C4-2B (cell line): ENCODE measurements at regions not wholly inside any gene's neighbourhood (a gene's known extent, or its start where the extent isn't known, plus 50 kb on each side); places are given as distances from the start of the nearest gene placed in this dataset.
"Not testable (repeated sequence)": the region's sequence is repeated elsewhere in the genome, so short reads cannot be mapped to it uniquely, and the experiment has no call there.

Experiments
- H3K27ac ChIP-seq: fragments of 450-650 bp; 2 replicates; pipeline ENCODE4 v1.5.1; 2017
- CTCF ChIP-seq: fragments of 450-650 bp; conservative IDR thresholded peaks from 2 replicates; pipeline ENCODE4 v1.5.1; 2017; ENCODE audit warnings: mild to moderate bottlenecking
- ZFX ChIP-seq: fragments of 450-650 bp; IDR thresholded peaks from 2 replicates; pipeline ENCODE4 v1.6.1; 2017

GRCh38 chr20:43404878-43405277 lies 52.8 kb upstream of the SRSF6 start:
- TF ChIP-seq ZFX, result no peak
- peak; percentile 72 for TF ChIP-seq CTCF
- no peak overlapping the region for H3K27ac ChIP-seq

- H3K27ac ChIP-seq, result not testable (repeated sequence)
Measured at GRCh38 chr20:43400882-43401281, 56.8 kb upstream of the SRSF6 start.

DNA sequence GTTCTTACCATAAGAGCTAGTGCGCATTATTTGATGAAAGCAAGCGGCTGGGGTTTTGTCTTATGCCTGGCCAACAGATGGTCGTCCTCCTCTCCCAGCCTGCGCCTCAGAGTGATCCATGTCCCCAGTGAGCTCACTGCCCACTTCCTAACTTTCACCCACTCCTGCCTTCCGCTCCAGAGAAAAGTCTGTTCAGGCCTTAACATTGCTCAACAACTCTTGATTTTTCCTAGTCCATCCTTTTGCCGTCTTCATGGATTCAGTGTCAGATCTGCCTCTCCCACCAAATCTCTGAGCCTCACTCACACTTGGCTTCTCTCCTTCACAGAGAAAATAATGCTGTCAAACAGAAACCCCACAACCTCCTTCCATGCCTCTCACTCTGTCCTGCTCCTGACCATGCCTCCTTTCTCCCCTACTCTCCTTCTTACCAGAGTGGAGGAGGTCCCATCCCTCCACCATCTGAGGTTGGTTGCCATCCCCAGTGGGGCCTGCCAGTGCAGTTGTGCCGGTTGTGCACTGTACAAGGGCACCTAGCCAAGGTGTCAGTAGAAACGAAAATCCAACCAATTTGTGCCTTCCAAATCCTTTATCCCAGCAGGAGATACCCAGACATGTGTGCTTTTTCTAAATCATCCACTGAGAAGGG lies 58.9 kb upstream of the SRSF6 start:
- TF ChIP-seq CTCF (no peak), ZFX (no peak)
- no peak overlapping the region for H3K27ac ChIP-seq

- TF ChIP-seq ZFX, result no peak
- no peak for TF ChIP-seq CTCF
- no peak overlapping the region for H3K27ac ChIP-seq
Measured at GRCh38 chr20:43397147-43397546, 60.5 kb upstream of the SRSF6 start.

- H3K27ac ChIP-seq, result no peak overlapping the region
- TF ChIP-seq CTCF (no peak), ZFX (no peak)
Measured at GRCh38 chr20:43393052-43393451, 64.6 kb upstream of the SRSF6 start.

DNA sequence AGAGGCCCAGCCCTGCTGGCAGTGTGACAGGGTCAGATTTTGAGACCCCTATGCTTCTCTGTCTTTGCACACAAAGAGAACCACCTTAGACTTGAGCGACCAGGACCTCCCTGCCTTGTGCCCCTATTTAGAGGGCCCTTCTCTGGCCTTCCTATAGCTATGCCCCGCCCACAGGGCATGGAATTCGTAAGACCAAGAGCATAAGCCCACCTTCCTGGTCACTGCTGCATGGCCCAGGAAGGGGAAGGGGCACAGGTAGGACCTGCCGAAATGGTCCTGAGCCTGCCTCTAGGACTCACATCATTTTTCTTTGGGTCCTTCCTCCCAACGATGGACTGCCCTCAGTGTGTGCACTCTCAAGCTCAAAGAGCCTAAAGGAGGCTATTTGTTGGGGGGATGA lies 65.1 kb upstream of the SRSF6 start:
- H3K27ac ChIP-seq, result no peak overlapping the region
- TF ChIP-seq CTCF (no peak), ZFX (no peak)

DNA sequence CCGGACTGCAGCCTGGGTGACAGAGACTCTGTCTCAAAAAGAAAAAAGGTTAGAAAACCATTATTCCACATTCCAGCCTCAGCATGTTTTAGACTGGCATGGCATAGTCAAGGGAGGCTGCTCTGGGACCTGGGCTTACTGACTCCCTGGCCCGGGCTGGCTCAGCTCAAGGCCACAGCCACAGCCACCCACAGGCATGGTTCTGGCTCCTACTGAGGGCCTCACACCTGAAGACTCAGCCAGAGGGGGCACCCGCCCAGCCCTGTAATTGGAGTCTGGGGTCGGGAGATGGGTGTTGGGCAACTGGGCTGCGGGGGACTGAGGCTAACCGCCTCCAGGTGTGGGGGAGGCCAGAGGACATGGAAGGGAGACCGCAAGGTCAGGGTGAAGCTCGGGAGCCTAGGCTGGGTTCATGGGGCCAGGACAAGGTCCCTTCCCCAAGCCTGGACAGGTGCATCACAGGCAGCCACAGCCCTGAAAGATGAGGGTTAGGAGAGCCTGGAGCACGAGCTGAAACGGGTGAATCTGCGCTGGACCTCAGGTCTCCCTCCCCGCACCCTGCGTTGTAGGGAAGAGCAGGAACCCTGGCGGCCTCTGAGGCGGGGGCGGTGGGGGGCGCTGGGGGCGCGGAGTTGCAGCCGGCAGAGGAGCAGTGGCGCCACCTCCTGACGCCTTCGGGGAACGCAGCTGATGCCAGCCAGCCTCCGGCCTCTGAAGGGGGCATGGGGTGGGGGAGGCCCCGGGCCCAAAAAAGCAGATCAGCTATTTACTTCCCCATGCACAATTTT lies 67.7 kb upstream of the SRSF6 start:
- TF ChIP-seq CTCF (peak; percentile 74), ZFX (no peak)
- H3K27ac ChIP-seq, result peak overlapping the region; percentile 0; the same call in 1 of the 2 replicates

- TF ChIP-seq ZFX (no peak), CTCF (no peak)
- peak overlapping the region; percentile 13 for H3K27ac ChIP-seq
Measured at GRCh38 chr20:43389211-43389610, 68.5 kb upstream of the SRSF6 start.
